ENCODE measurements at regions not wholly inside any gene's neighbourhood (a gene's known extent, or its start where the extent isn't known, plus 50 kb on each side); places are given as distances from the start of the nearest gene placed in this dataset.
"Not testable (repeated sequence)": the region's sequence is repeated elsewhere in the genome, so short reads cannot be mapped to it uniquely, and the experiment has no call there.

DNA sequence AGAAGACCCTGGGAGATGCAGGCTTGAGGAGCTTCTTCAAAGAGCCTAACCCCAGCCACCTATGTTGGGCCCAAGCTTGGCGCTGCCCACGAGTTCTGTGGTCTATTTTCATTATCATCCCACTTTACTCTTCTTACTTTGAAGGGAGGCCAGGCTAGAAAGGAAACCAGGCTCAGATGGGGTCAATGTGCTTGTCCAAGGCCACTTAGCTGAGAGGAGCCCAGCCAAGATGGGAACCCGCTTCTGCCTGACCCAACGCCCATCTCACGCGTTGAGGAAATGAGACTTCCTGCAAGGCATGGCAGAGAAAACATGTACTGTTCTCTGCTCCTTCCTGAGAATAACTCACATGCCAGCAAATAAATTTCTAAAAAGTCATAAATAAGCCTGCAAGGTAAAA lies 486.3 kb upstream of the PROK2 start:
- H3K27me3 Mint-ChIP-seq (ENCODE audit: low read depth): no peaks in the 10 kb centered on the region
- H3K4me1 Mint-ChIP-seq (ENCODE audit: low read depth): peaks cover 39% of the 10 kb centered on the region
- DNase-seq (ENCODE audit: low spot score): no peak
- H3K27ac Mint-ChIP-seq: no peak overlapping the region
- H3K4me3 Mint-ChIP-seq: no peak overlapping the region
- H3K9me3 Mint-ChIP-seq: no peaks in the 10 kb centered on the region
- no peaks in the 10 kb centered on the region for H3K36me3 Mint-ChIP-seq (ENCODE audit: low read depth)

DNA sequence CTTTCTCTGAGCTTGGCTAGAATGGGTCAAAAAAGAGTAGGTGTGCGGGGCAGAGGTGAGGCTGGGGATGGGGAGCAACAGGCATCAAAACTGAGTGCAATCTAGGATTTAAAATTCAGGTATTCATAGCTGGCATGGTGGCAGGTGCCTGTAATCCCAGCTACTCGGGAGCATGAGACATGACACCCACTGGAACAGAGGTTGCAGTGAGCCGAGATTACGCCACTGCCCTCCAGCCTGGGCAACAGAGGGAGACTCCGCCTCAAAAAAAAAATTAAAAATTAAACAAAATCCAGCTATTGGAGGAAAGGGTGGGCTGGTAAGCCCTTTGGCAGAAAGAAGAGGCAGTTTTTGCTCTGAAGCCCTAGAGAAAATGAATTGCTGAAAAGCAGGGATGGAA lies 485.8 kb upstream of the PROK2 start:
- H3K4me3 Mint-ChIP-seq: no peak overlapping the region

DNA sequence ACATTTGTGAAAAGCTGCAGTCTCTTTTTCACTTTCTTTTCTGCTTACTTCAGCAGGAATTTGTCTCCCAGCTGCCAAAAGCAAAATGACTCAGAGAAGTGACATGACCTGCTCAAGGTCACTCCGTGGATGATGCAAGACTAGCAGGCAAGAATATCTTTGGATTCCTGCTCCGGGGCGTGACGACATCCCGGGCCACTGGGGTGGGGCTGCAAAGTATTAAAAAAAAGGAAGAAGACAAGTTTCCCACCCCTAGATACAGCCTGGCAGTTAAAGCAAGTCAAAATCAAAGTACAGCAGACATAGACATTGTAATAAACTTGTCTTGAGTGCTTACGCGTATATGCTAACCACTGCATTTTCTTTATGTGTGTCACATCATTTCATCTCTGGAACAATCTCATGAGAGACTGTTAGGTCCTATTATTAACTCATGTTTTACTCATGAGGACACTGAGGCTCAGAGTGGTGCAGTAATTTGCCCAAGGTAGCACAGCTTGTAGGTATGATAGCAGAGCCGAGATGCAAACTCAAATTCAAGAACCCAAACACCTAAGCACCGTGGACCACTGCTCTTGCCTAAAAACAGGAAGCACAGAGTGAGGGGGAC lies 485.2 kb upstream of the PROK2 start:
- peaks cover 48% of the 10 kb centered on the region for H3K4me1 Mint-ChIP-seq (ENCODE audit: low read depth)
- H3K27me3 Mint-ChIP-seq (ENCODE audit: low read depth): no peaks in the 10 kb centered on the region
- no peak overlapping the region for H3K4me3 Mint-ChIP-seq
- no peaks in the 10 kb centered on the region for H3K36me3 Mint-ChIP-seq (ENCODE audit: low read depth)
- H3K27ac Mint-ChIP-seq: peak overlapping the region; percentile 23
- peak; percentile 23 for DNase-seq (ENCODE audit: low spot score)
- no peaks in the 10 kb centered on the region for H3K9me3 Mint-ChIP-seq

More for the DNA sequence above, 485.8 kb upstream of the PROK2 start:
- H3K27ac Mint-ChIP-seq: no peak overlapping the region
- H3K27me3 Mint-ChIP-seq (ENCODE audit: low read depth): no peaks in the 10 kb centered on the region
- DNase-seq (ENCODE audit: low spot score): no peak
- no peaks in the 10 kb centered on the region for H3K36me3 Mint-ChIP-seq (ENCODE audit: low read depth)
- H3K4me1 Mint-ChIP-seq (ENCODE audit: low read depth): peaks cover 44% of the 10 kb centered on the region
- H3K9me3 Mint-ChIP-seq: no peaks in the 10 kb centered on the region

DNA sequence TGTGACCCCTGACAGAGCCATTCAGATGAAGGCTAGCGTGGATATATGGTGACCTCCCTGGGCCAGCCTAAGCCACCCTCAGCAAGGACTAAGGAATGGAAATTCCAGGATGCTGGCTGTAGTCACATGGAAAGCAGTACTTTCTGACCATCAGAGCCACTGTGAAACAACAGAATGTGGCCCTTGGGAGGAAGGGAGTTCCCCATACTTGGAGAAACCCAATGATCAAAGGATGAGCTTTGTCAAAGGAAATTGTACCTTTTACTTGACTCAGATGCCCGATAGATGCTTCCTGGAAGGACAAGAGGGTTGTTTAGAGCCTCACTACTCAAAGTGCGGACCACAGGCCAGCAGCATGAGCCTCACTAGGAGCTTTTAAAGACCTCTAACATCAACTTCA lies 484.5 kb upstream of the PROK2 start:
- Mint-ChIP-seq H3K4me3 (no peak overlapping the region), H3K27me3 (ENCODE audit: low read depth) (no peaks in the 10 kb centered on the region), H3K9me3 (no peaks in the 10 kb centered on the region), H3K36me3 (ENCODE audit: low read depth) (no peaks in the 10 kb centered on the region), H3K4me1 (ENCODE audit: low read depth) (peaks cover 42% of the 10 kb centered on the region), H3K27ac (no peak overlapping the region)
- no peak for DNase-seq (ENCODE audit: low spot score)

DNA sequence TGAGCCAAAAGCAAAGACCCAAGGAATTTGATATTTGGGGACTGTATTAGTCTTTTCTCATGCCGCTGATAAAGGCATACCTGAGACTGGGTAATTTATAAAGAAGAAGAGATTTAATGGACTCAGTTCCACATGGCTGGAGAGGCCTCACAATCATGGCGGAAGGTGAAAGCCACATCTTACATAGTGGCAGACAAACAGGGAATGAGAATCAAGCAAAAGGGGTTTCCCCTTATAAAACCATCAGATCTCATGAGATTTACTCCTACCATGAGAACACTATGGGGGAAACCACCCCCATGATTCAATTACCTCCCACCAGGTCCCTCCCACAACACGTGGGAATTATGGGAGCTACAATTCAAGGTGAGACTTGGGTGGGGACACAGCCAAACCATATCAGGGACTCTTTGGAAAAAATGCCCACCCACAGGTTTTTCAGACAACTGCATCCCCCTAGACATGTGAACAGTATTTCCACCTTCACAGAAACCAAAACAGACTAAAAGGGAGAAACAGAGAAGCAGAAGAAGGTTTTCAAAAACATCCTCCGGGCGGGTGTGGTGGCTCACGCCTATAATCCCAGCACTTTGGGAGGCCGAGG lies 482.1 kb upstream of the PROK2 start:
- H3K36me3 Mint-ChIP-seq (ENCODE audit: low read depth); H3K9me3 Mint-ChIP-seq; H3K27ac Mint-ChIP-seq; DNase-seq (ENCODE audit: low spot score); H3K4me3 Mint-ChIP-seq; H3K27me3 Mint-ChIP-seq (ENCODE audit: low read depth): not testable (repeated sequence)
- peaks cover 36% of the 10 kb centered on the region for H3K4me1 Mint-ChIP-seq (ENCODE audit: low read depth)

DNA sequence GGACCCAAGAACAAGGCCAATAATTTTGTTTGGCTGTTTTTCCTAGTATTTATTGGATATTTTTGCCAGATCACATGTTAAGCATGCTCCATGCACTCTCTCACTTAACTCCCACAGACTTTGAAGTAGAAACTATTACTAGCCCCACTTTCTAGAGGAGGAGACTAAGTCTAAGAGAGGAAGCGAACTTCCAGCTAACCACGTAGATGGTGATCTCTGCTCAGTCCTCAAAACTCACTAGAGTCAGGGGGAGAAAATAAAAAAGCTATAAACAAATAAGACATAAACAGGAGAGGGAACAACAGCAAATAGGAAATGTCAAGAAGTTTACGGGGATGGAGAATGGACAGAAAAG lies 481.0 kb upstream of the PROK2 start:
- no peak overlapping the region for H3K4me3 Mint-ChIP-seq
- DNase-seq (ENCODE audit: low spot score): no peak
- no peak overlapping the region for H3K27ac Mint-ChIP-seq
- H3K9me3 Mint-ChIP-seq: no peaks in the 10 kb centered on the region
- no peaks in the 10 kb centered on the region for H3K36me3 Mint-ChIP-seq (ENCODE audit: low read depth)
- peaks cover 32% of the 10 kb centered on the region for H3K4me1 Mint-ChIP-seq (ENCODE audit: low read depth)
- H3K27me3 Mint-ChIP-seq (ENCODE audit: low read depth): peaks cover 2% of the 10 kb centered on the region

DNA sequence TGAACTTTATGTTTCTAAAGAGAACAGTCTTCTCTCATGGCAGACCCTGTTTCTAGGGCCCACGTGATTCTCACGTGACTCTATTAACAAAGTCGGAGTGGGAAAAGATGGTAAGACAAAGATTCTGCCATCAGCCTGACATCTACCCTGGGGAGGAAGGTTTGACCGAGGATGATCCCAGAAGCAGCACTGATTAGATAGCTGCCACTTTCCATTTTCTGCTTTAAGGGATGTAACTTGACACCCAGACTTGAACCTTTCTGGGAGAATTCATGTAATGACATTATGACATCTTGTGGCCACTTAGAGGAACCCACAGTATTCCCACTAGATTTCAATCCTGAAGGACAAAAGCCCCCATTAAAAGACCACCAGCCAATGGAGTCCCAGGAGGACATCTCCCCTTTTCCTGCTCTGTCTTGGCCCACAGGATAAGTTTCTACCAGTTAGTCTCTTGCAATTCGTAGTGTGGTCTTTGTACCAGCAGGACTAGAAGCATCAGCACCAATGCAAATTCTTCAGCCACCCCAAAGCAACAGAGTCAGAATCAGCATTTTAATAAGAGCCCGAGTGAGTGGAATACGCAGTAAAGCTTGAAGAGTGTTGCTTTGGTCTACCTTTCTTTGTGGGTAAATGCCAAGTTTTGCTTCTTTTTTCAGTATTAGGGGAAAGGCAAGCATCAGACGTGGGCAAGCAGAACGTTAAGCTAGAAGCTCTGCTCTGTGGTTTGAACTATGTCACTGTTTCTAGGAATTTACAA lies 480.5 kb upstream of the PROK2 start:
- Mint-ChIP-seq H3K36me3 (ENCODE audit: low read depth) (no peaks in the 10 kb centered on the region), H3K4me3 (no peak overlapping the region), H3K9me3 (no peaks in the 10 kb centered on the region), H3K4me1 (ENCODE audit: low read depth) (peaks cover 28% of the 10 kb centered on the region), H3K27me3 (ENCODE audit: low read depth) (peaks cover 2% of the 10 kb centered on the region), H3K27ac (no peak overlapping the region)
- no peak for DNase-seq (ENCODE audit: low spot score)

DNA sequence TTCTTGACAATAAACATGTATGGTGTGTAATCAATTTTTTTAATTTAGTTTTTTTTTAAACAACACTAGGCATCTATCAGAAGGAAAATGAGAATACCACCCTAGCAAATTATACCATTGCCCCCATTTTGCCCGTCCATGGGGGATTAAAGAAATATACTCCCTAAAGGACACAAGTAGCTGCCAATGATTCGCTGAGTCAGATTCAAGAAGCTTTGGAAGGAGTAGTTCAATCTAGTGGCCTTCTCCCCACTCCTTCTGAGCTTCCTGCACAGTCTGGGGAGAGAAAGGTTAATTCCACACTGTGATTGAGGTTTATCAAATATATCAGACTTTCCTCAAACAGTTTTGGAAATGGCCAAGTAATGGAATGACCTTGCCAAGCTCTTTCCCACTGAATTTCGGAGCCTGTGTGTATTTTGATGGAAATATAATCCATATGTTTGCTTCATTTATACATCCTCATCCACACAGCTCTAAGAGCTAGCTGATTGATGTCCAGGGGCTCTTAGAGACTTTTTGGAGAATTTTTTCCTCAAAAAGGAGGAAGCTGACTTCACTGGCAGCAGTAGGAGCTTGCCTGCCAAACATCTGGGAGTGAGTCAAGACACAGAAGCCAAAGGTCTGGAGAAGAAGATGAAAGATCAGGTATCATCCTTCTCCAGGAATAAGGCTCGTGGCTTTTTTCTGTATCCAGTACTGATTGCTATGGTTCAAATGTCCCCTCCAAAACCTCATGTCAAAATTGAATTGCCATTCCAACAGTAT lies 478.5 kb upstream of the PROK2 start:
- Mint-ChIP-seq H3K4me3 (no peak overlapping the region), H3K36me3 (ENCODE audit: low read depth) (no peaks in the 10 kb centered on the region), H3K4me1 (ENCODE audit: low read depth) (peaks cover 18% of the 10 kb centered on the region), H3K27me3 (ENCODE audit: low read depth) (peaks cover 2% of the 10 kb centered on the region), H3K27ac (no peak overlapping the region), H3K9me3 (no peaks in the 10 kb centered on the region)
- DNase-seq (ENCODE audit: low spot score): no peak

DNA sequence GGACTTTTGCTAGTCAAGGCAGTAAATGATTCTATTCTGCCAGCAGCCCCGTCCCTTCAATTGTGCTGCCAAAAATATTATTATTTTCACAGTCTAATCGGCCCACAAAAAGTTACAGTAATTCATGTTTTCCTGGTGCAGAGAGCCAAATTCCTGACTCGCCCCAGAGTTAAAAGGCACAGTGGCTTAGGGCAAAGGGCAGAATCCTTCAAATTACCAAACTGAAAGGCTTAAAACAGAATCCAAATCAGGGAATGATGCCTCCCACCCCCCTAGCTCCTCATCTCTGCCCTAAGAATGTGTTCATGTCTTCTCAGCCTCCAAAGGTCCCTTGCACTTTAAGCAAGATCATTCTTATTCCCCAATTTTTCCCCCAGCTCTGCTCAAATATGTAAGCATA lies 477.8 kb upstream of the PROK2 start:
- Mint-ChIP-seq H3K9me3 (no peaks in the 10 kb centered on the region), H3K4me1 (ENCODE audit: low read depth) (peaks cover 20% of the 10 kb centered on the region), H3K36me3 (ENCODE audit: low read depth) (no peaks in the 10 kb centered on the region), H3K27me3 (ENCODE audit: low read depth) (peaks cover 2% of the 10 kb centered on the region), H3K27ac (no peak overlapping the region), H3K4me3 (no peak overlapping the region)
- no peak for DNase-seq (ENCODE audit: low spot score)

DNA sequence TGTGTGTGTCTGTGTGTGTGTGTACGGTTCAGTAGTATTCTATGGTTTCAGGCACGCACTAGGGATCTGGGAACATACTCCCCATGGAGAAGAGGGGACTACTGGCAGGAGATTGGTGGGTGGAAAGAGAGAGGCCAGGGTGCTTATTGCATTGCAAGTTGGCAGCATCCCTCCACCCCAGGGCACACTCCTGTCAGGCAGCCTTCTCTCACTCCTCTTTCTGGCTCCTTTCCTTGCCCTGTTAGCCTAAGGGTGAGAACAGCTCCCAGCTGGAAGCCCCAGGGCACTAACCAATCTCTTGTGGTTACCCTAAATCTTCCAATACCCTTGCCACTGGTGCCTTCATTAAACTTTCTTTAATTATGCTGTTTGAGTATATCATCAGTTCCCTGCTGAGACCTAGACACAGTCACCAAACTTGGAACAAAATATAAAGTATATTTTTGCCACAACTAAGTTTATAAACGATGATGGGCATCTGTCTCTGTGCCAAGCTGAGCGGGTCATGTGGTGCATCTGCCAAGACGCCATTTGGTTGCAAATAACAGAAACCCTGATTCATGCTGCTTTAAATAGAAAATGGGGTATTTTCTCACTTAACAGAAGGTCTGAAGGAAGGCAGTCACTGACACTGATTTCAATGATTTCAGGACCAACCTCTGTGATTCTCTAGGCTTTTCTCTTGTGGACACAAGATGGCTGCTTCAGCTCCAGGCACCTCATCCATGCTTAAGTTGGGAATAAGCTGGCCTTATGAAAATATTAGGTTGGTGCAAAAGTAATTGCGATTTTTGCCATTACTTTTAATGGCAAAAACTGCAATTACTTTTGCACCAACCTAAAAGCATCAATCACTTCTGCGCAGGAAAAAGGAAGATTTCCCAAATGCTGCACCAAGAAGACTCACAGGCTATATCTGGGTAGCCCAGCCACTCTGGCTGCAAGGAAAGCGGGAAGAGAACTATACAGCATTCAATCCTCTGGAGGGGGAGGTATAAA lies 476.9 kb upstream of the PROK2 start:
- H3K4me1 Mint-ChIP-seq (ENCODE audit: low read depth): peaks cover 19% of the 10 kb centered on the region
- no peak overlapping the region for H3K4me3 Mint-ChIP-seq

DNA sequence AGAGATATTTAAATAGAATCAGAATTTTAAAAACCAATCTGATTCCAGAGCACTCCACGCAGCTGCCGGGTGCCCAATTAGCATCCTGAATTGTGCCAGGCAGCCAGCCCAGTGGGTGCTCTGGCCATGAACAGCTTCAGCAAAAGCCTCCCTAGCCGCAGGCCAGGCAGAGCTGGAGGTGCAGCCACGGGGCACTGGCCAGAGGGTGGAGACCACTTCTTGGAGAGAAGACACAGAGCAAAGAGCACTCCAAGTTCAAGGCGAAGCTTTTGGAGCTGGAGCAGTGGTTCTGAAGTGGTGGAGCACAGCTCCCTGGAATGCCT lies 475.6 kb upstream of the PROK2 start:
- H3K9me3 Mint-ChIP-seq: peaks cover 3% of the 10 kb centered on the region
- peaks cover 13% of the 10 kb centered on the region for H3K4me1 Mint-ChIP-seq (ENCODE audit: low read depth)
- DNase-seq (ENCODE audit: low spot score): no peak
- H3K27me3 Mint-ChIP-seq (ENCODE audit: low read depth): peaks cover 2% of the 10 kb centered on the region
- H3K27ac Mint-ChIP-seq: no peak overlapping the region
- H3K36me3 Mint-ChIP-seq (ENCODE audit: low read depth): no peaks in the 10 kb centered on the region
- no peak overlapping the region for H3K4me3 Mint-ChIP-seq

More for the DNA sequence above, 476.9 kb upstream of the PROK2 start:
- no peak for DNase-seq (ENCODE audit: low spot score)
- Mint-ChIP-seq H3K27me3 (ENCODE audit: low read depth) (peaks cover 2% of the 10 kb centered on the region), H3K36me3 (ENCODE audit: low read depth) (no peaks in the 10 kb centered on the region), H3K9me3 (peaks cover 3% of the 10 kb centered on the region), H3K27ac (no peak overlapping the region)

DNA sequence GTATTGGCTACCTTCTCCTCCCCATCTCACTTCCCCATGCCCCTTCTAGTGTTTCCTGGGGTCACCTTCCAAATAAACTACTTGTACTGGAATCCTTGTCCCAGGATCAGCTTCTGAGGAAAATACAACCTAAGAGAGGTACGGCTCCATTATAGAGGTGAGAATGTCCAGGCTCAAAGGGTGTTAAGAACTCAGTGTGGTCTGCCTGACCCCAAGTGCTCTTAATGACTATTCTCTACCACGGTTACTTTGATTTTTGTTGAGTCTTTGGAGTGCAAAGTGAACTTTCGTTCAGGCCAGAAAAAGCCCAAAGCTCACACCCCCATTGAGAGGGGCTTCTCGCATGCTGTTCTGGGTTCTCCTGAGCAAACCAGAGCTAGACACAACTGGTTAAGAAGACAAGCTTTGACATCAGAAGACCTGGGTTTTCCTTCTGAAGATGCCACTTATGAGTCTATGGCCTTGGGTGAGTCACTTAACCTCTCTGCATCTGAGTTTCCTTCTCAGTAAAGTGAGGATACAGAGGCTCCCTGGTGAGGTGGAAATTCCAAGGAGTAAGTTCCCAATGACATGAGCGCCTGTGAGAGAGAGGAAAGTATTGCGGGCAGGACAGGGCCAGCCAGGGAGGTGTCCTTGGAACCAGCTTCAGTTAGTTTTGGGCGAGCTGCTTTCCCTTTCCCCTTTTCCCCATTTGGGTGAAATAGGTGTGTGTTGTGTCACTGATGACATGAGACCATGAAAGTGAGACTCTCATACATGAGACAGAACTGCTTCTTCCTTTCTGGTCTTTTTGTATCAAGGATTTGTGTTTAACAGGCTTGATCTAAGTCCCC lies 475.0 kb upstream of the PROK2 start:
- Mint-ChIP-seq H3K27ac (no peak overlapping the region), H3K27me3 (ENCODE audit: low read depth) (peaks cover 2% of the 10 kb centered on the region), H3K36me3 (ENCODE audit: low read depth) (no peaks in the 10 kb centered on the region), H3K9me3 (peaks cover 3% of the 10 kb centered on the region), H3K4me1 (ENCODE audit: low read depth) (peaks cover 10% of the 10 kb centered on the region), H3K4me3 (no peak overlapping the region)
- DNase-seq (ENCODE audit: low spot score): peak; percentile 37
